ENCODE measurements at regions not wholly inside any gene's neighbourhood (a gene's known extent, or its start where the extent isn't known, plus 50 kb on each side); places are given as distances from the start of the nearest gene placed in this dataset.

GRCh38 chr3:87625876-87626275 is 349.5 kb upstream of the POU1F1 start:
- no peak for TF ChIP-seq CTCF (conservative IDR thresholded peaks at IDR 0.05; ENCODE audit: low read length)
- no peak overlapping the region for H3K4me3 ChIP-seq (ENCODE audit: low read length)
- DNase-seq (ENCODE audit: low read depth) = no peak

GRCh38 chr3:87624860-87625259 is 348.5 kb upstream of the POU1F1 start:
- no peak for TF ChIP-seq CTCF (conservative IDR thresholded peaks at IDR 0.05; ENCODE audit: low read length)

GRCh38 chr3:87621667-87622066 is 345.3 kb upstream of the POU1F1 start:
- TF ChIP-seq CTCF (conservative IDR thresholded peaks at IDR 0.05; ENCODE audit: low read length) = no peak
- no peak for DNase-seq (ENCODE audit: low read depth)
- no peak overlapping the region for H3K4me3 ChIP-seq (ENCODE audit: low read length)

More at GRCh38 chr3:87624860-87625259, 348.5 kb upstream of the POU1F1 start:
- H3K4me3 ChIP-seq (ENCODE audit: low read length) = no peak overlapping the region
- no peak for DNase-seq (ENCODE audit: low read depth)

- DNase-seq (ENCODE audit: low read depth) = no peak
- TF ChIP-seq CTCF (conservative IDR thresholded peaks at IDR 0.05; ENCODE audit: low read length) = no peak
- no peak overlapping the region for H3K4me3 ChIP-seq (ENCODE audit: low read length)
These were observed 339.1 kb upstream of the POU1F1 start for GRCh38 chr3:87615506-87615905.

- no peak overlapping the region for H3K4me3 ChIP-seq (ENCODE audit: low read length)
- no peak for DNase-seq (ENCODE audit: low read depth)
- TF ChIP-seq CTCF (conservative IDR thresholded peaks at IDR 0.05; ENCODE audit: low read length) = no peak
These were observed 338.6 kb upstream of the POU1F1 start for GRCh38 chr3:87614998-87615397.

- no peak for TF ChIP-seq CTCF (conservative IDR thresholded peaks at IDR 0.05; ENCODE audit: low read length)
- no peak for DNase-seq (ENCODE audit: low read depth)
- no peak overlapping the region for H3K4me3 ChIP-seq (ENCODE audit: low read length)
These were observed 330.9 kb upstream of the POU1F1 start for GRCh38 chr3:87607234-87607633.

- no peak for DNase-seq (ENCODE audit: low read depth)
- TF ChIP-seq CTCF (conservative IDR thresholded peaks at IDR 0.05; ENCODE audit: low read length) = no peak
- H3K4me3 ChIP-seq (ENCODE audit: low read length) = no peak overlapping the region
These were observed 319.4 kb upstream of the POU1F1 start for GRCh38 chr3:87595798-87596197.
